Heart right ventricle (tissue), 16 donors: ENCODE measurements at regions not wholly inside any gene's neighbourhood (a gene's known extent, or its start where the extent isn't known, plus 50 kb on each side); places are given as distances from the start of the nearest gene placed in this dataset.

Experiments
- ATAC-seq, 8 donors: fragments of 200-7000 bp; cut with Tn5 transposase; one replicate each; pipeline ENCODE4 v1.9.1; 2020; ENCODE audit warnings: mild to moderate bottlenecking in 8 of 8, moderate library complexity in 8 of 8, moderate number of reproducible peaks in 1 of 8
- DNase-seq, 2 donors: peaks; one replicate each; pipeline ENCODE4 v3.0.0-alpha.2; 2020
- H3K27ac ChIP-seq, 10 donors: fragments of 200-600 bp; sonication (generic) in 2 of 10; one replicate each; pipeline versions ENCODE4 v1.5.0 to v1.8.0; 2020 to 2022; ENCODE audit warnings: mild to moderate bottlenecking in 3 of 10
- H3K27me3 ChIP-seq, 7 donors: fragments of 200-600 bp; one replicate each; pipeline ENCODE4 v1.8.0; 2021 to 2022; ENCODE audit warnings: mild to moderate bottlenecking in 2 of 7
- H3K36me3 ChIP-seq, 9 donors: fragments of 200-600 bp; sonication (generic) in 1 of 9; one replicate each; pipeline versions ENCODE4 v1.5.0 to v1.8.0; 2020 to 2022; ENCODE audit warnings: mild to moderate bottlenecking in 2 of 9
- H3K4me1 ChIP-seq, 9 donors: fragments of 200-600 bp; sonication (generic) in 1 of 9; one replicate each; pipeline versions ENCODE4 v1.5.0 to v1.8.0; 2020 to 2022; ENCODE audit warnings: mild to moderate bottlenecking in 4 of 9
- H3K4me3 ChIP-seq, 10 donors: fragments of 200-600 bp; sonication (generic) in 2 of 10; one replicate each; pipeline versions ENCODE4 v1.5.0 to v1.8.0; 2020 to 2022; ENCODE audit warnings: mild to moderate bottlenecking in 7 of 10, moderate library complexity in 2 of 10
- H3K9me3 ChIP-seq, 11 donors: fragments of 200-600 bp in 10 of 11; sonication (generic) in 2 of 11; one replicate each; pipeline versions ENCODE4 v1.5.0 to v1.8.0; 2013 to 2022; ENCODE audit warnings: mild to moderate bottlenecking in 2 of 11, control low read depth in 1 of 11, moderate library complexity in 1 of 11
- WGBS, 2 donors: extraction: QIAGEN DNeasy Blood & Tissue Kit; methylation state at CpG; one replicate each; pipeline ENCODE4 v1.1.7; 2013; ENCODE audit warnings: inconsistent platforms in 1 of 2; 5-methylcytosine and 5-hydroxymethylcytosine counted together
- intact Hi-C, 10 donors: fragments of 100-400 bp; cut with DNase I; formaldehyde crosslinking; loops; one replicate each; pipeline versions ENCODE4 v1.11.1 to v1.14.2; 2022
- TF ChIP-seq, protein P1 (sequence below), 9 donors: fragments of 200-600 bp; sonication (generic) in 2 of 9; IDR thresholded peaks; one replicate each; pipeline versions ENCODE4 v1.5.0 to v1.8.0; 2021 to 2022; ENCODE audit warnings: antibody characterized with exemption in 9 of 9, mild to moderate bottlenecking in 5 of 9, moderate library complexity in 1 of 9
- donor health status: Arrhythmogenic right ventricular cardiomyopathy.
- donor health status: ischemic (EF 13 %, LVEDD 7.1; RV severe dilation, severe dysfunction).
- donor health status: healthy with polysubstance abuse.
- donor health status: DM: no; HTN: yes; CAD: no.
- donor health status: DM: no; HTN: no; CAD: no.
- donor health status: ischemic (EF 25% LVEDD 6.9; RV normal size, moderate dysfunction).
- donor health status: ischemic (EF 25% LVEDD 5.7; RV mildly dilated, moderate dysfunction).
- donor health status: healthy.
- donor health status: DM: yes; HTN: yes; CAD: no.
- donor health status: Ischemic cardiomyopathy.
- donor health status: ischemic (EF 35%, LVEDD 5.7; RV mildly dilated, moderate dysfunction).
- donor health status: nonischemic (EF 11% LVEDD 7.7; RV severe dilation, severe dysfunction).
- donor health status: DM: yes; HTN: yes; CAD: no.
- donor health status: PGD.
- donor health status: ischemic (EF 29% LVEDD 5.4; RV normal size, mild dysfunction).
- donor health status: nonischemic (EF 23%, LVEDD 6.1; RV moderate dilation, normal function).

DNA sequence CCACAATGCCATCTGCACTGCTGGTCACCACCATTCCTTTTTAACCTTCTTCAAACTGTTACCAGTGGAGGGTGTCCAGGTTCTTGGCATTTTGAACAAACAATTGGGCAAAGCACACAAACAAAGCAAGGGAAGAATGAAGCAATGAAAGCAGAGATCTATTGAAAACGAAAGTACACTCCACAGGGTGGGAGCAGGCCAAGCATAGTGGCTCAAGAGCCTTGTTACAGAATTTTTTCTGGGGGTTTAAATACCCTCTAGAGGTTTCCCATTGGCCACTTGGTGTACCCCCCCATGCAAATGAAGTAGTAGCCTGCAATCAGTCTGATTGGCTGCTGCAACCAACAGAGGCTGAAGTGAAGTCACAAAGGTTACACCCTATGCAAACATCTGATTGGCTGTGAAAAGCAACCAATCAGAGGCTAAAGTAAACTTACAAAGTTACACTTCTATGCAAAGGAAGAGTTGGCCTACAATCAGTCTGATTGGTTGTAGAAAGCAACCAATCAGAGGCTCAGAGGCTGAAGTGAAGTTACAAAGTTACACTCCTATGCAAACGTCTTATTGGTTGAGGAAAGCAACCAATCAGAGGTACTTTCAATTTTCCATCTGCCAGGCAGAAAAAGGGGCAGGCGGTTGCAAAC is 103.2 kb upstream of the WAC start:
- H3K4me3 ChIP-seq, result no peak overlapping the region
- H3K27ac ChIP-seq, result no peak overlapping the region
- H3K4me1 ChIP-seq, result peaks cover 0 to 10% (median 4%) of the 10 kb centered on the region in 9 donors
- DNase-seq (no peak), ATAC-seq (no peak)
- intact Hi-C loops, result loop anchor here in 8 of 10 donors (5.0 to 10.0 kb wide), 4 partner anchors 85 to 195 kb away; partner anchors contain the start of gene WAC (in 2 of the 8)
- peaks cover 0 to 7% (median 0%) of the 10 kb centered on the region in 11 donors for H3K9me3 ChIP-seq
- WGBS, 2 donors, result 76 to 84% methylated on average over 3 of the region's 3 CpGs
- TF ChIP-seq, protein P1, sequence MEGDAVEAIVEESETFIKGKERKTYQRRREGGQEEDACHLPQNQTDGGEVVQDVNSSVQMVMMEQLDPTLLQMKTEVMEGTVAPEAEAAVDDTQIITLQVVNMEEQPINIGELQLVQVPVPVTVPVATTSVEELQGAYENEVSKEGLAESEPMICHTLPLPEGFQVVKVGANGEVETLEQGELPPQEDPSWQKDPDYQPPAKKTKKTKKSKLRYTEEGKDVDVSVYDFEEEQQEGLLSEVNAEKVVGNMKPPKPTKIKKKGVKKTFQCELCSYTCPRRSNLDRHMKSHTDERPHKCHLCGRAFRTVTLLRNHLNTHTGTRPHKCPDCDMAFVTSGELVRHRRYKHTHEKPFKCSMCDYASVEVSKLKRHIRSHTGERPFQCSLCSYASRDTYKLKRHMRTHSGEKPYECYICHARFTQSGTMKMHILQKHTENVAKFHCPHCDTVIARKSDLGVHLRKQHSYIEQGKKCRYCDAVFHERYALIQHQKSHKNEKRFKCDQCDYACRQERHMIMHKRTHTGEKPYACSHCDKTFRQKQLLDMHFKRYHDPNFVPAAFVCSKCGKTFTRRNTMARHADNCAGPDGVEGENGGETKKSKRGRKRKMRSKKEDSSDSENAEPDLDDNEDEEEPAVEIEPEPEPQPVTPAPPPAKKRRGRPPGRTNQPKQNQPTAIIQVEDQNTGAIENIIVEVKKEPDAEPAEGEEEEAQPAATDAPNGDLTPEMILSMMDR (IDR thresholded peaks at IDR 0.05), result no peak
- no peaks in the 10 kb centered on the region for H3K27me3 ChIP-seq
- H3K36me3 ChIP-seq, result no peaks in the 10 kb centered on the region

DNA sequence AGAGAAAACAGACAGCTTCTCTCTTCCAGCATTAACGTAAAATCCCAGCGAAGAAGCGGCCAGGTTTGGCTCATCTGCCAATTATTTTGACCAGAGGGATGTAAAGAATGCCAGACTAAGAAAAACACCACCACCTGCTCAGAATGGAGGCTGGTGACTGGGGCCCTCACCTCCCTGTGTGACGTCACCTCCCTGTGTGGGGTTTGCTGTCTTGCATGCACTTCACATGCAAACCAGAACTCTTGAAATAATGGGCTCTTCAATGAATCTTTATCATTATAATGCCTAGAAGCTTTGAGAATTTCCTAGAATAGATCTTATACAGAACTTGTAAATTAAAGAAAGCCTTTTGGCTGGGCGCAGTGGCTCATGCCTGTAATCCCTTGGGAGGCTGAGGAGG is 101.8 kb upstream of the WAC start:
- H3K4me1 ChIP-seq, result peaks cover 0 to 10% (median 4%) of the 10 kb centered on the region in 9 donors
- no peak for ATAC-seq
- no peak for DNase-seq
- 79 to 81% methylated on average over 5 of the region's 5 CpGs for WGBS, 2 donors
- H3K36me3 ChIP-seq, result no peaks in the 10 kb centered on the region
- no peaks in the 10 kb centered on the region for H3K27me3 ChIP-seq
- H3K9me3 ChIP-seq, result peaks cover 0 to 7% (median 0%) of the 10 kb centered on the region in 11 donors
- intact Hi-C loops, result loop anchor here in 7 of 10 donors (5.0 to 10.0 kb wide), 3 partner anchors 84 to 156 kb away; partner anchors contain the start of gene WAC (in 2 of the 7)
- no peak overlapping the region for H3K27ac ChIP-seq
- no peak overlapping the region for H3K4me3 ChIP-seq
- TF ChIP-seq, protein P1 (IDR thresholded peaks at IDR 0.05), result no peak

DNA sequence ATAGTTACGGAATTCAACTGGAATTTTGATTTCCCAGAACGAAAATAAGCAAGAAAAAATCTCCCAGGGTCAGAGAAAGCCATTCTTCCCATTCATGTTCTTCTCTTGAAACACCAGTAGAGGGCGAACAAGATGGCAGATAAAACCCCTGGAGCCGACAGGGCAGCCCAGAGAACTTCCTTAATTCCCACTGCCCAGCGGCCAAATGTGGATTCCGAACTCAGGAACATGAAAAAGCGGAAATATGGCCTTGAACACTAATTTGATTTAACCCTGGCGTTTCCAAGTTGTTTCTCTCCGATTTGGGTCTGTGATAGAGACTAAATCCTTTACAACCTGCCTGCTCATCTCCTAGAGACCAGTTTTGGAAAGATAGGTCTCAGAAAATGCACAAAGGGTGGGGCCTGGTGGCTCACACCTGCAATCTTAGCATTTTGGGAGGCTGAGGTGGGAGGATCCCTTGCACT is 100.7 kb upstream of the WAC start:
- peak; percentile 36 to 68 for DNase-seq
- Histone ChIP-seq H3K27ac (peak overlapping the region in 1 of 10 donors; percentile 18), H3K9me3 (peaks cover 0 to 7% (median 0%) of the 10 kb centered on the region in 11 donors), H3K4me3 (no peak overlapping the region), H3K36me3 (no peaks in the 10 kb centered on the region), H3K4me1 (peaks cover 0 to 10% (median 4%) of the 10 kb centered on the region in 9 donors), H3K27me3 (peaks cover 0 to under 1% (median 0%) of the 10 kb centered on the region in 7 donors)
- TF ChIP-seq, protein P1 (IDR thresholded peaks at IDR 0.05), result peak; percentile 57 to 87 (median 81)
- ATAC-seq, result peak; percentile 72 to 92 (median 86)
- whole genome bisulfite sequencing, 2 donors, result 1 to 2% methylated on average over 9 of the region's 9 CpGs
- intact Hi-C loops, result loop anchor here in 8 of 10 donors (2.0 to 10.0 kb wide), 4 partner anchors 83 to 155 kb away; partner anchors contain the start of gene WAC (in 2 of the 8)

DNA sequence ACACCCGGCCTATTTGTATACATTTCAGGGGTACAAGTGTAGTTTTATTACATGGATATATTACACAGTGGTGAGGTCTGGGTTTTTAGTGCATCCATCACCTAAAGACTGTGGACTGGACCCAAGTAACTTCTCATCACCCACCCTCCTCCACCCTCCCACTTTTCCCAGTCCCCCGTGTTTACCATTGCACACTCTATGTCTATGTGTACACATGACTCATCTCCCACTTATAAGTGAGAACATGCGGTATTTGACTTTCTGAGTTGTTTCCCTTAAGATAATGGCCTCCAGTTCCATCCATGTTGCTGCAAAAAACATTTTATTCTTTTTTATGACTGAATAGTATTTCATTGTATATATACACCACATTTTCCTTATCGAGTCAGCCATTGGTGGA is 98.9 kb upstream of the WAC start:
- Histone ChIP-seq H3K4me3 (no peak overlapping the region), H3K36me3 (no peaks in the 10 kb centered on the region), H3K27me3 (peaks cover 0 to 5% (median 0%) of the 10 kb centered on the region in 7 donors), H3K9me3 (peaks cover 0 to under 1% (median 0%) of the 10 kb centered on the region in 11 donors), H3K27ac (no peak overlapping the region), H3K4me1 (peaks cover 0 to 10% (median 4%) of the 10 kb centered on the region in 9 donors)
- intact Hi-C loops, result loop anchor here in 7 of 10 donors (5.0 to 10.0 kb wide), 3 partner anchors 81 to 153 kb away; partner anchors contain the start of gene WAC (in 2 of the 7)
- DNase-seq (no peak), ATAC-seq (no peak)
- 79 to 84% methylated on average over 4 of the region's 4 CpGs for WGBS, 2 donors
- TF ChIP-seq, protein P1 (IDR thresholded peaks at IDR 0.05), result no peak
